ENCODE measurements at regions not wholly inside any gene's neighbourhood (a gene's known extent, or its start where the extent isn't known, plus 50 kb on each side); places are given as distances from the start of the nearest gene placed in this dataset.

GRCh38 chr1:115196296-115196695, 107.0 kb upstream of the TSPAN2 start:
- no peak overlapping the region for H3K27ac Mint-ChIP-seq
- Histone ChIP-seq H3K4me1 (ENCODE audit: insufficient read depth, low read length) (no peaks in the 10 kb centered on the region), H3K9ac (ENCODE audit: extremely low read depth, insufficient read length, low read length) (no peak overlapping the region), H2BK120ac (ENCODE audit: low read depth, low read length, poor library complexity, severe bottlenecking) (no peak overlapping the region), H3K27me3 (ENCODE audit: insufficient read depth, low read length) (no peaks in the 10 kb centered on the region), H3K79me1 (ENCODE audit: insufficient read depth, low read depth, low read length, poor library complexity, severe bottlenecking) (no peaks in the 10 kb centered on the region), H3K23me2 (ENCODE audit: insufficient read length, low read depth, low read length, poor library complexity, severe bottlenecking) (no peaks in the 10 kb centered on the region), H3K4me2 (ENCODE audit: insufficient read depth, insufficient read length, low read length) (no peak overlapping the region), H3K23ac (ENCODE audit: insufficient read length, low read depth, low read length) (no peak overlapping the region), H2AFZ (ENCODE audit: low read length) (no peak overlapping the region), H4K20me1 (ENCODE audit: control insufficient read depth, insufficient read depth, insufficient read length) (no peaks in the 10 kb centered on the region), H2AK5ac (ENCODE audit: insufficient read length, low read length) (no peak overlapping the region), H3K27ac (ENCODE audit: insufficient read length, low read depth, low read length) (no peak overlapping the region), H4K8ac (replicated peaks; ENCODE audit: insufficient read length, low read depth, low read length) (no peak overlapping the region), H3K9me3 (ENCODE audit: control insufficient read depth, low read depth, low read length) (no peaks in the 10 kb centered on the region), H3K79me2 (ENCODE audit: insufficient read depth, low read length) (no peaks in the 10 kb centered on the region), H2BK5ac (ENCODE audit: insufficient read length, low read length) (no peak overlapping the region), H3K18ac (ENCODE audit: insufficient read length, low read depth, low read length) (no peak overlapping the region), H2BK15ac (ENCODE audit: low read depth, low read length) (no peak overlapping the region), H3K4ac (ENCODE audit: low read depth, low read length) (no peak overlapping the region), H3K14ac (ENCODE audit: insufficient read depth, low read length) (no peak overlapping the region), H3T11ph (ENCODE audit: low read length) (no peak overlapping the region), H4K91ac (ENCODE audit: insufficient read length, low read depth, low read length) (no peak overlapping the region), H2BK20ac (ENCODE audit: low read depth, low read length, poor library complexity, severe bottlenecking) (no peak overlapping the region), H3K56ac (ENCODE audit: insufficient read length, low read depth, low read length) (no peak overlapping the region), H4K5ac (ENCODE audit: insufficient read length, low read depth, low read length) (no peak overlapping the region), H2BK12ac (ENCODE audit: insufficient read length, low read depth, low read length) (no peak overlapping the region)
- H3K4me3 Mint-ChIP-seq, result no peak overlapping the region
- H3K36me3 Mint-ChIP-seq (ENCODE audit: insufficient read depth in 1 of 3, low read depth in 3 of 3), result no peaks in the 10 kb centered on the region
- no peaks in the 10 kb centered on the region for H3K9me3 Mint-ChIP-seq
- DNase-seq, result no peak
- no CpG with 5 or more reads among the region's 1 CpG for WGBS (ENCODE audit: extremely low coverage, insufficient read length, low lambda C conversion rate)
- peaks cover 4% of the 10 kb centered on the region; the same call in 1 of the 2 replicates for H3K27me3 Mint-ChIP-seq (ENCODE audit: low read depth)
- no peak for TF ChIP-seq CTCF (conservative IDR thresholded peaks at IDR 0.05)
- H3K4me1 Mint-ChIP-seq, result peaks cover 0 to 2% of the 10 kb centered on the region in 2 experiments; a peak in 1 of 4 replicates
